ENCODE measurements at regions not wholly inside any gene's neighbourhood (a gene's known extent, or its start where the extent isn't known, plus 50 kb on each side); places are given as distances from the start of the nearest gene placed in this dataset.

- no peak for TF ChIP-seq CTCF (IDR thresholded peaks at IDR 0.05; ENCODE audit: poor library complexity)
- no peak for TF ChIP-seq EZH2phosphoT487 (IDR thresholded peaks at IDR 0.05; ENCODE audit: low read depth, severe bottlenecking, unreplicated experiment)
- no peak for TF ChIP-seq EZH2 (IDR thresholded peaks at IDR 0.05; ENCODE audit: borderline replicate concordance)
Measured at GRCh38 chr2:81583311-81584108, 1279.0 kb upstream of the LRRTM1 start.
